ENCODE measurements at regions not wholly inside any gene's neighbourhood (a gene's known extent, or its start where the extent isn't known, plus 50 kb on each side); places are given as distances from the start of the nearest gene placed in this dataset.

GRCh38 chr6:41428996-41429421 is 93.6 kb downstream of the NCR2 start:
- H3K4me2 ChIP-seq (ENCODE audit: low read depth, low read length) = no peak overlapping the region
- in situ Hi-C loops (cut with MboI; ENCODE audit: low sequenced_read_pairs) (no loop called here), intact Hi-C loops (cut with micrococcal nuclease) (no loop called here)

More at GRCh38 chr6:41428996-41429421, 93.6 kb downstream of the NCR2 start:
- Histone ChIP-seq H3K36me3 (ENCODE audit: control insufficient read depth, insufficient read depth, low read length) (no peaks in the 10 kb centered on the region), H2BK20ac (ENCODE audit: low read depth, low read length) (no peak overlapping the region), H3K9me3 (ENCODE audit: control insufficient read depth, insufficient read depth, low read length) (no peaks in the 10 kb centered on the region), H2AFZ (replicated peaks; ENCODE audit: low read length, poor library complexity) (no peak overlapping the region), H3K27ac (ENCODE audit: insufficient read depth, low read length) (no peak overlapping the region), H3K23ac (ENCODE audit: low read depth, low read length) (no peak overlapping the region), H3K27me3 (ENCODE audit: control insufficient read depth, insufficient read depth, low read length) (peaks cover 50% of the 10 kb centered on the region), H3K9ac (ENCODE audit: low read depth, low read length) (no peak overlapping the region), H4K20me1 (ENCODE audit: insufficient read depth, low read length) (no peaks in the 10 kb centered on the region), H3K79me1 (ENCODE audit: low read depth in 1 of 2, low read length in 2 of 2) (no peaks in the 10 kb centered on the region), H2AK5ac (ENCODE audit: low read depth, low read length) (no peak overlapping the region), H4K8ac (ENCODE audit: low read depth in 2 of 2, low read length in 2 of 2) (no peak overlapping the region), H2BK120ac (ENCODE audit: low read depth, low read length) (no peak overlapping the region), H3K14ac (replicated peaks; ENCODE audit: low read depth, low read length) (no peak overlapping the region), H3K4me1 (ENCODE audit: control insufficient read depth, insufficient read depth, low read length) (peaks cover 5% of the 10 kb centered on the region), H2BK5ac (ENCODE audit: low read depth, low read length, poor library complexity, severe bottlenecking) (no peak overlapping the region), H3K56ac (ENCODE audit: extremely low read depth, insufficient read depth, low read length) (no peak overlapping the region), H4K91ac (ENCODE audit: insufficient read depth, low read depth, low read length) (no peak overlapping the region), H3K4ac (ENCODE audit: low read depth, low read length) (no peak overlapping the region), H3K18ac (ENCODE audit: low read depth, low read length) (no peak overlapping the region), H4K5ac (ENCODE audit: low read depth, low read length) (no peak overlapping the region), H3K9me1 (ENCODE audit: insufficient read depth, low read length) (no peaks in the 10 kb centered on the region), H2BK15ac (ENCODE audit: low read depth, low read length) (no peak overlapping the region), H2AK9ac (replicated peaks; ENCODE audit: low read depth, low read length, poor library complexity) (no peak overlapping the region), H3K4me3 (ENCODE audit: insufficient read depth, low read depth, low read length) (no peak overlapping the region)
- CTCF ChIA-PET = no interaction called here
- ATAC-seq (ENCODE audit: low read depth) (no peak), DNase-seq (peak; percentile 18)
- POLR2A ChIA-PET (ENCODE audit: unreplicated experiment) = no interaction called here
- TF ChIP-seq USF2 (IDR thresholded peaks at IDR 0.05; ENCODE audit: low read depth, low read length) (no peak), SMC3 (IDR thresholded peaks at IDR 0.05; ENCODE audit: low read depth, low read length) (no peak), NFE2L2 (IDR thresholded peaks at IDR 0.05; ENCODE audit: low read depth, low read length) (no peak), FOS (IDR thresholded peaks at IDR 0.05; ENCODE audit: low read depth, low read length) (no peak)
- no CpG with 5 or more reads among the region's 5 CpGs for WGBS, 2 experiments (ENCODE audit: extremely low coverage in 2 of 2, insufficient read length in 1 of 2)
- dilution Hi-C loops (cut with HindIII; ENCODE audit: low sequenced_read_pairs, unreplicated experiment) = no loop called here
- BruUV-seq (replicated peaks) = no TSS peak

Data from IMR-90 (cell line).